GM12878 (cell line): ENCODE measurements at regions not wholly inside any gene's neighbourhood (a gene's known extent, or its start where the extent isn't known, plus 50 kb on each side); places are given as distances from the start of the nearest gene placed in this dataset.
"Not testable (repeated sequence)": the region's sequence is repeated elsewhere in the genome, so short reads cannot be mapped to it uniquely, and the experiment has no call there.

Experiments used
- BCL11A ChIP-seq: IDR thresholded peaks from 2 replicates; pipeline ENCODE4 v1.6.1; 2011; ENCODE audit warnings: low read depth, low read length
- BMI1 ChIP-seq: fragments of 450-650 bp; IDR thresholded peaks from 2 replicates; pipeline ENCODE4 v1.6.1; 2016; ENCODE audit warnings: mild to moderate bottlenecking, moderate library complexity, borderline replicate concordance
- EZH2 ChIP-seq: IDR thresholded peaks from 2 replicates; pipeline ENCODE4 v1.6.1; 2012; ENCODE audit warnings: low read depth, mild to moderate bottlenecking, control low read depth, inconsistent platforms, low read length, borderline replicate concordance; ENCODE audit not compliant: control insufficient read depth
- NRF1 ChIP-seq: conservative IDR thresholded peaks from 2 replicates; pipeline ENCODE4 v1.6.1; 2011; ENCODE audit warnings: mild to moderate bottlenecking, low read depth, low read length, improper control_type of control experiment
- TF ChIP-seq, protein P1 (sequence below), 3 experiments: IDR thresholded peaks in 2 of 3; conservative IDR thresholded peaks in 1 of 3; 2 replicates each; pipeline ENCODE4 v1.5.1; 2011; ENCODE audit warnings: low read depth in 3 of 3, low read length in 3 of 3, mild to moderate bottlenecking in 3 of 3, control low read depth in 2 of 3, moderate library complexity in 2 of 3, inconsistent platforms in 1 of 3, mixed read lengths in 1 of 3; ENCODE audit not compliant: control insufficient read depth in 2 of 3, insufficient read depth in 1 of 3; ENCODE audit errors: extremely low read depth in 1 of 3
- TF ChIP-seq, protein P2 (sequence below): fragments of 150-350 bp; IDR thresholded peaks from 2 replicates; pipeline ENCODE4 v1.6.1; 2014; ENCODE audit warnings: mild to moderate bottlenecking, low read depth, low read length
- TF ChIP-seq, protein P3 (sequence below): IDR thresholded peaks from 2 replicates; pipeline ENCODE4 v1.6.1; 2012; ENCODE audit warnings: mild to moderate bottlenecking, low read depth, low read length
- TF ChIP-seq, protein P4 (sequence below): fragments of 450-650 bp; IDR thresholded peaks from 2 replicates; pipeline ENCODE4 v1.6.1; 2017; ENCODE audit warnings: mild to moderate bottlenecking, low read depth, inconsistent platforms; ENCODE audit not compliant: poor library complexity, severe bottlenecking

DNA sequence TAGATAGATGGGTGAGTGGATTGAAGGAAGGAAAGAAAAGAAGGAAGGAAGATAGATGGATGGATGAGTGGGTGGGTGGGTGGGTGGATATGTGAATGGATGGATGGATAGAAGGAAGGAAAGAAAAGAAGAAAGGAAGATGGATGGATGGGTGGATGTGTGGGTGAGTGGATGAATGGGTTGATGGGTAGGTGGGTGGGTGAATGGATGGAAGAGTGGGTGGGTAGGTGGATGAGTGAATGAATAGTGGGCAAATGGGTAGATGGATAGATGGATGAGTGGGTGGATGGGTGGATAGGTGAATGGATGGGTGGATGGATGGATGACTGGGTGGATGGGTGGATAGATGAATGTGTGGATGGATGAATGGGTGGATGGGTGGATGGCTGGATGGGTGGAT, 117.9 kb upstream of the PPP1R26 start:
- not testable (repeated sequence) for TF ChIP-seq NRF1, BCL11A, BMI1, EZH2
- TF ChIP-seq, protein P1, sequence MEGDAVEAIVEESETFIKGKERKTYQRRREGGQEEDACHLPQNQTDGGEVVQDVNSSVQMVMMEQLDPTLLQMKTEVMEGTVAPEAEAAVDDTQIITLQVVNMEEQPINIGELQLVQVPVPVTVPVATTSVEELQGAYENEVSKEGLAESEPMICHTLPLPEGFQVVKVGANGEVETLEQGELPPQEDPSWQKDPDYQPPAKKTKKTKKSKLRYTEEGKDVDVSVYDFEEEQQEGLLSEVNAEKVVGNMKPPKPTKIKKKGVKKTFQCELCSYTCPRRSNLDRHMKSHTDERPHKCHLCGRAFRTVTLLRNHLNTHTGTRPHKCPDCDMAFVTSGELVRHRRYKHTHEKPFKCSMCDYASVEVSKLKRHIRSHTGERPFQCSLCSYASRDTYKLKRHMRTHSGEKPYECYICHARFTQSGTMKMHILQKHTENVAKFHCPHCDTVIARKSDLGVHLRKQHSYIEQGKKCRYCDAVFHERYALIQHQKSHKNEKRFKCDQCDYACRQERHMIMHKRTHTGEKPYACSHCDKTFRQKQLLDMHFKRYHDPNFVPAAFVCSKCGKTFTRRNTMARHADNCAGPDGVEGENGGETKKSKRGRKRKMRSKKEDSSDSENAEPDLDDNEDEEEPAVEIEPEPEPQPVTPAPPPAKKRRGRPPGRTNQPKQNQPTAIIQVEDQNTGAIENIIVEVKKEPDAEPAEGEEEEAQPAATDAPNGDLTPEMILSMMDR (IDR thresholded peaks at IDR 0.05 in 2 of 3, conservative IDR thresholded peaks at IDR 0.05 in 1 of 3; ENCODE audit: control insufficient read depth in 2 of 3, extremely low read depth in 1 of 3, insufficient read depth in 1 of 3, low read depth in 3 of 3, low read length in 3 of 3) = not testable (repeated sequence)
- TF ChIP-seq, protein P2, sequence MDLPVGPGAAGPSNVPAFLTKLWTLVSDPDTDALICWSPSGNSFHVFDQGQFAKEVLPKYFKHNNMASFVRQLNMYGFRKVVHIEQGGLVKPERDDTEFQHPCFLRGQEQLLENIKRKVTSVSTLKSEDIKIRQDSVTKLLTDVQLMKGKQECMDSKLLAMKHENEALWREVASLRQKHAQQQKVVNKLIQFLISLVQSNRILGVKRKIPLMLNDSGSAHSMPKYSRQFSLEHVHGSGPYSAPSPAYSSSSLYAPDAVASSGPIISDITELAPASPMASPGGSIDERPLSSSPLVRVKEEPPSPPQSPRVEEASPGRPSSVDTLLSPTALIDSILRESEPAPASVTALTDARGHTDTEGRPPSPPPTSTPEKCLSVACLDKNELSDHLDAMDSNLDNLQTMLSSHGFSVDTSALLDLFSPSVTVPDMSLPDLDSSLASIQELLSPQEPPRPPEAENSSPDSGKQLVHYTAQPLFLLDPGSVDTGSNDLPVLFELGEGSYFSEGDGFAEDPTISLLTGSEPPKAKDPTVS = not testable (repeated sequence)
- TF ChIP-seq, protein P3, sequence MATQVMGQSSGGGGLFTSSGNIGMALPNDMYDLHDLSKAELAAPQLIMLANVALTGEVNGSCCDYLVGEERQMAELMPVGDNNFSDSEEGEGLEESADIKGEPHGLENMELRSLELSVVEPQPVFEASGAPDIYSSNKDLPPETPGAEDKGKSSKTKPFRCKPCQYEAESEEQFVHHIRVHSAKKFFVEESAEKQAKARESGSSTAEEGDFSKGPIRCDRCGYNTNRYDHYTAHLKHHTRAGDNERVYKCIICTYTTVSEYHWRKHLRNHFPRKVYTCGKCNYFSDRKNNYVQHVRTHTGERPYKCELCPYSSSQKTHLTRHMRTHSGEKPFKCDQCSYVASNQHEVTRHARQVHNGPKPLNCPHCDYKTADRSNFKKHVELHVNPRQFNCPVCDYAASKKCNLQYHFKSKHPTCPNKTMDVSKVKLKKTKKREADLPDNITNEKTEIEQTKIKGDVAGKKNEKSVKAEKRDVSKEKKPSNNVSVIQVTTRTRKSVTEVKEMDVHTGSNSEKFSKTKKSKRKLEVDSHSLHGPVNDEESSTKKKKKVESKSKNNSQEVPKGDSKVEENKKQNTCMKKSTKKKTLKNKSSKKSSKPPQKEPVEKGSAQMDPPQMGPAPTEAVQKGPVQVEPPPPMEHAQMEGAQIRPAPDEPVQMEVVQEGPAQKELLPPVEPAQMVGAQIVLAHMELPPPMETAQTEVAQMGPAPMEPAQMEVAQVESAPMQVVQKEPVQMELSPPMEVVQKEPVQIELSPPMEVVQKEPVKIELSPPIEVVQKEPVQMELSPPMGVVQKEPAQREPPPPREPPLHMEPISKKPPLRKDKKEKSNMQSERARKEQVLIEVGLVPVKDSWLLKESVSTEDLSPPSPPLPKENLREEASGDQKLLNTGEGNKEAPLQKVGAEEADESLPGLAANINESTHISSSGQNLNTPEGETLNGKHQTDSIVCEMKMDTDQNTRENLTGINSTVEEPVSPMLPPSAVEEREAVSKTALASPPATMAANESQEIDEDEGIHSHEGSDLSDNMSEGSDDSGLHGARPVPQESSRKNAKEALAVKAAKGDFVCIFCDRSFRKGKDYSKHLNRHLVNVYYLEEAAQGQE = not testable (repeated sequence)
- TF ChIP-seq, protein P4, sequence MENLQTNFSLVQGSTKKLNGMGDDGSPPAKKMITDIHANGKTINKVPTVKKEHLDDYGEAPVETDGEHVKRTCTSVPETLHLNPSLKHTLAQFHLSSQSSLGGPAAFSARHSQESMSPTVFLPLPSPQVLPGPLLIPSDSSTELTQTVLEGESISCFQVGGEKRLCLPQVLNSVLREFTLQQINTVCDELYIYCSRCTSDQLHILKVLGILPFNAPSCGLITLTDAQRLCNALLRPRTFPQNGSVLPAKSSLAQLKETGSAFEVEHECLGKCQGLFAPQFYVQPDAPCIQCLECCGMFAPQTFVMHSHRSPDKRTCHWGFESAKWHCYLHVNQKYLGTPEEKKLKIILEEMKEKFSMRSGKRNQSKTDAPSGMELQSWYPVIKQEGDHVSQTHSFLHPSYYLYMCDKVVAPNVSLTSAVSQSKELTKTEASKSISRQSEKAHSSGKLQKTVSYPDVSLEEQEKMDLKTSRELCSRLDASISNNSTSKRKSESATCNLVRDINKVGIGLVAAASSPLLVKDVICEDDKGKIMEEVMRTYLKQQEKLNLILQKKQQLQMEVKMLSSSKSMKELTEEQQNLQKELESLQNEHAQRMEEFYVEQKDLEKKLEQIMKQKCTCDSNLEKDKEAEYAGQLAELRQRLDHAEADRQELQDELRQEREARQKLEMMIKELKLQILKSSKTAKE = not testable (repeated sequence)
